H54 (cell line): ENCODE measurements at regions not wholly inside any gene's neighbourhood (a gene's known extent, or its start where the extent isn't known, plus 50 kb on each side); places are given as distances from the start of the nearest gene placed in this dataset.
"Not testable (repeated sequence)": the region's sequence is repeated elsewhere in the genome, so short reads cannot be mapped to it uniquely, and the experiment has no call there.

Experiments
- DNase-seq: peaks from one replicate; pipeline ENCODE4 v3.0.0; 2011; ENCODE audit warnings: low spot score, mixed read lengths; ENCODE audit not compliant: insufficient read length
- FAIRE-seq: peaks from 3 replicates; lab custom pipeline; 2011; peaks lifted over from hg19 to GRCh38; lab: Jason Lieb, UNC
- POLR2A ChIP-seq: IDR thresholded peaks from 2 replicates; pipeline ENCODE4 v1.6.1; 2011; ENCODE audit warnings: low read depth, mild to moderate bottlenecking, low read length

GRCh38 chrX:13487731-13488505 is 81.5 kb upstream of the EGFL6 start:
- no peak for FAIRE-seq
- no peak for TF ChIP-seq POLR2A
- DNase-seq, result no peak

DNA sequence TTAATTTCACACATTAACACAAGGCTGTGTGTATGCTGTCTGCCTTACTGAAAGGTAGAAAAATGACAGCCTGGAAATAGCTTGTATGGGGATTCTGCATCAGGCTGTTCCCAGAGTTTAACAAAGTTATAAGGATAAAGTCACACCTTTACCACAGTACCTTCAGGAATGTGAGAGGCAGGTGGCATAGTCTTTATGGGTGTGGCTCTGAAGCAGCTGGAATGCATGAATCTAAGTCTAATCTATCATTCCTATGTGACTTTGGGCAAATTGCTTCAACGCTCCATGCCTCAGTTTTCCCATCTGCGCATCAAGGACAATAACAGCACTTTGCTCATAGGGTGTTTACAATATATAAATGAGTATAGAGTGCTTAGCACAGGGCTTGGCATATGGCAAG is 84.2 kb upstream of the EGFL6 start:
- DNase-seq, result no peak
- FAIRE-seq, result no peak
- no peak for TF ChIP-seq POLR2A

DNA sequence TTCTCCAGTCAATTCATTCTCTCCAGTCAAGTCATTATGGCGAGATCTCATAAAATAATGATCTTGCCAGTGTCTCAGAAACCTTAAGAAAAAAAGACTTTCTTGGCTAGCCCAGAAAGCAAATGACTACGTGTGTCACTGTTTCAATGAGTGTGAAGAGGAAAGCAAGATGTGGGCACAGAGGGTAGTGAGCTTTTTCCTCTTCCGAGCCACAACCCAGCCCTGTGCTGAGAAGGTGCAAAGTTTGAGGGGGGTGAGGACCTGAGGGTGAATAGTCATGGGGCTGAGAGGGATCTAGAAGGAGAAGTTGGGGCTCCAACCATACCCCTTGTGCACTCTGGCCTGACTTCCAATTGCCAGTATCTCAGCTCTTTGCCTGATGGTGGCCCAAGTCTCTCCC is 85.6 kb upstream of the EGFL6 start:
- FAIRE-seq, result no peak
- DNase-seq, result no peak
- TF ChIP-seq POLR2A, result no peak

GRCh38 chrX:13482746-13483541 is 86.5 kb upstream of the EGFL6 start:
- DNase-seq (no peak), FAIRE-seq (no peak)
- TF ChIP-seq POLR2A, result no peak

- not testable (repeated sequence) for FAIRE-seq, DNase-seq
Measured at GRCh38 chrX:13480780-13481179, 88.6 kb upstream of the EGFL6 start.

DNA sequence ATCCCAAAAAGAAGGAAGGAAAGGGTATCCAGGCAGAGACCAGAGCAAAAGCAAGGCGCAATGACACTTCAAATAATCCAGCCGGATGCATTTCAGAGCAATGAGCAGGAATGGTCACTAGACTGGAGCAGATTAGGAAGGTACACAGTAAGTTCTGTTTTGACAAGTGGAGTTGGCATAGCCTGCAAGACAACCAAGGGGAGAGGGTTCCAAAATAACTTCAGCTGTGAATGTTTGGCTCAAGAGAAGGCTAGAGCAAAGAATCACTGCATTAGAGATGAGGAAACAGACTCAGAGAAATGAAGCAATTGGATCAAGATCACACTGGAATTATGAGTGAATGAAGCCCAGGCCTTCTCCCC is 90.0 kb upstream of the EGFL6 start:
- DNase-seq (no peak), FAIRE-seq (no peak)
- TF ChIP-seq POLR2A, result no peak

- FAIRE-seq, result no peak
- DNase-seq, result no peak
- no peak for TF ChIP-seq POLR2A
Measured at GRCh38 chrX:13478740-13479451, 90.5 kb upstream of the EGFL6 start.

- FAIRE-seq, result no peak
- no peak for TF ChIP-seq POLR2A
Measured at GRCh38 chrX:13476384-13476783, 93.0 kb upstream of the EGFL6 start.

DNA sequence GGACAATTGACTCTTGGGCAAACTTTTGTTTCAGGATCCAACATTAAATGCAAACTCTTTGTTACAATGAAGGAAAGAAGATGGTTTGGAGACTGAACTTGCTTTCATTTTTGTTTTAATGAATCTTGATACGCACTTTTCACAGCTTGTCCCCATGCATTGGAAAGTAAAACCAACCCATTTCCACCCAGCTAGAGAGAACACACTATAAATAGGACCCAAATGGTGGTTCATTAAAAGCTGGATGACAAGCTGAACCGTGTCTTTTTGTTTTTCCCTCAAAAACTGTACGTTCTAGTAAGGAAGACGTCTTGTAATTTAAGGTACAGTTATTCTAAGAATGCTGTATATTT is 95.3 kb upstream of the EGFL6 start:
- TF ChIP-seq POLR2A, result no peak
- DNase-seq (no peak), FAIRE-seq (no peak)

More at GRCh38 chrX:13476384-13476783, 93.0 kb upstream of the EGFL6 start:
- DNase-seq, result no peak

GRCh38 chrX:13473442-13474163 is 95.8 kb upstream of the EGFL6 start:
- FAIRE-seq (no peak), DNase-seq (no peak)
- TF ChIP-seq POLR2A, result no peak

GRCh38 chrX:13472975-13473374 is 96.4 kb upstream of the EGFL6 start:
- no peak for DNase-seq
- no peak for FAIRE-seq
- TF ChIP-seq POLR2A, result no peak

- no peak for FAIRE-seq
- TF ChIP-seq POLR2A, result no peak
- no peak for DNase-seq
Measured at GRCh38 chrX:13471269-13471668, 98.1 kb upstream of the EGFL6 start.

- no peak for FAIRE-seq
- no peak for DNase-seq
- TF ChIP-seq POLR2A, result no peak
Measured at GRCh38 chrX:13470685-13470977, 98.8 kb upstream of the EGFL6 start.
